Activated CD4-positive, alpha-beta T cell treated with anti-CD3 and anti-CD28 coated beads, Interleukin-2, amount 10 ng/mL, durations not matched to agents 7 days and 5 days (primary cell): ENCODE measurements at regions not wholly inside any gene's neighbourhood (a gene's known extent, or its start where the extent isn't known, plus 50 kb on each side); places are given as distances from the start of the nearest gene placed in this dataset.
"Not testable (repeated sequence)": the region's sequence is repeated elsewhere in the genome, so short reads cannot be mapped to it uniquely, and the experiment has no call there.

Experiments
- CTCF ChIA-PET: fragments of 350-600 bp; sonication (Branson Sonifier 250); formaldehyde crosslinking; loops from one replicate; lab custom pipeline; 2021; ENCODE audit warnings: antibody characterized with exemption; lab: Charles Lee
- POLR2A ChIA-PET: fragments of 350-600 bp; sonication (Branson Sonifier 250); formaldehyde crosslinking; loops from one replicate; lab custom pipeline; 2021; ENCODE audit warnings: antibody characterized with exemption; lab: Charles Lee
- DNase-seq: peaks from one replicate; pipeline ENCODE4 v3.0.0-alpha.2; 2020
- H3K27ac Mint-ChIP-seq: one replicate; pipeline ENCODE4 v1.8.0; 2021; ENCODE audit warnings: mild to moderate bottlenecking, moderate library complexity, mixed read lengths
- H3K27me3 Mint-ChIP-seq: one replicate; pipeline ENCODE4 v1.8.0; 2021; ENCODE audit warnings: mixed read lengths
- H3K36me3 Mint-ChIP-seq: one replicate; pipeline ENCODE4 v1.8.0; 2021; ENCODE audit warnings: low read depth, mixed read lengths
- H3K4me1 Mint-ChIP-seq: one replicate; pipeline ENCODE4 v1.8.0; 2021; ENCODE audit warnings: mixed read lengths
- H3K4me3 Mint-ChIP-seq: one replicate; pipeline ENCODE4 v1.8.0; 2021; ENCODE audit warnings: mild to moderate bottlenecking, moderate library complexity, mixed read lengths
- H3K9me3 Mint-ChIP-seq: one replicate; pipeline ENCODE4 v1.8.0; 2021; ENCODE audit warnings: mixed read lengths

GRCh38 chr6:142998739-142999138 is 53.8 kb upstream of the HIVEP2 start:
- CTCF ChIA-PET, H3K4me1 Mint-ChIP-seq, H3K4me3 Mint-ChIP-seq, POLR2A ChIA-PET, DNase-seq, H3K27ac Mint-ChIP-seq, H3K27me3 Mint-ChIP-seq, H3K36me3 Mint-ChIP-seq: not testable (repeated sequence)
- H3K9me3 Mint-ChIP-seq = peaks cover 12% of the 10 kb centered on the region

- no peaks in the 10 kb centered on the region for H3K4me1 Mint-ChIP-seq
- H3K27me3 Mint-ChIP-seq = no peaks in the 10 kb centered on the region
- DNase-seq = no peak
- no peaks in the 10 kb centered on the region for H3K36me3 Mint-ChIP-seq
- no peak overlapping the region for H3K27ac Mint-ChIP-seq
- peaks cover 10% of the 10 kb centered on the region for H3K9me3 Mint-ChIP-seq
- no peak overlapping the region for H3K4me3 Mint-ChIP-seq
- POLR2A ChIA-PET = no interaction called here
- CTCF ChIA-PET = interaction anchor here (1.5 kb wide), 1 partner anchor 27 kb away, joined by 4 read pairs; no protein-coding TSS in a partner anchor
Measured at GRCh38 chr6:143000811-143001210, 55.8 kb upstream of the HIVEP2 start.

- ChIA-PET CTCF (no interaction called here), POLR2A (no interaction called here)
- Mint-ChIP-seq H3K4me1 (no peaks in the 10 kb centered on the region), H3K27me3 (no peaks in the 10 kb centered on the region), H3K36me3 (no peaks in the 10 kb centered on the region), H3K27ac (no peak overlapping the region), H3K4me3 (no peak overlapping the region), H3K9me3 (peaks cover 7% of the 10 kb centered on the region)
- DNase-seq = no peak
Measured at GRCh38 chr6:143002686-143003085, 57.7 kb upstream of the HIVEP2 start.

GRCh38 chr6:143003676-143004075 is 57.0 kb upstream of the AIG1 start:
- H3K27me3 Mint-ChIP-seq = no peaks in the 10 kb centered on the region
- H3K27ac Mint-ChIP-seq = no peak overlapping the region
- H3K4me1 Mint-ChIP-seq = no peaks in the 10 kb centered on the region
- no peaks in the 10 kb centered on the region for H3K36me3 Mint-ChIP-seq
- H3K4me3 Mint-ChIP-seq = no peak overlapping the region
- H3K9me3 Mint-ChIP-seq = peaks cover 5% of the 10 kb centered on the region
- no peak for DNase-seq
- POLR2A ChIA-PET = no interaction called here
- CTCF ChIA-PET = interaction anchor here (0.7 kb wide), 1 partner anchor 36 kb away, joined by 3 read pairs; no protein-coding TSS in a partner anchor

- DNase-seq = no peak
- H3K4me1 Mint-ChIP-seq = no peaks in the 10 kb centered on the region
- H3K9me3 Mint-ChIP-seq = no peaks in the 10 kb centered on the region
- H3K36me3 Mint-ChIP-seq = no peaks in the 10 kb centered on the region
- H3K27me3 Mint-ChIP-seq = no peaks in the 10 kb centered on the region
- ChIA-PET POLR2A (interaction anchor here (0.6 kb wide), 1 partner anchor 17 kb away, joined by 3 read pairs; no protein-coding TSS in a partner anchor), CTCF (interaction anchor here (0.9 to 1.0 kb wide), 2 partner anchors 46 to 333 kb away, joined by 3 read pairs; no protein-coding TSS in a partner anchor)
- H3K27ac Mint-ChIP-seq = no peak overlapping the region
- H3K4me3 Mint-ChIP-seq = no peak overlapping the region
Measured at GRCh38 chr6:143005816-143006215, 54.9 kb upstream of the AIG1 start.

GRCh38 chr6:143006787-143007186 is 53.9 kb upstream of the AIG1 start:
- Mint-ChIP-seq H3K27me3 (no peaks in the 10 kb centered on the region), H3K27ac (no peak overlapping the region), H3K9me3 (no peaks in the 10 kb centered on the region), H3K4me1 (no peaks in the 10 kb centered on the region), H3K36me3 (no peaks in the 10 kb centered on the region), H3K4me3 (no peak overlapping the region)
- no peak for DNase-seq
- ChIA-PET CTCF (interaction anchor here (0.6 to 0.8 kb wide), 2 partner anchors 80 to 381 kb away, joined by 3 read pairs; no protein-coding TSS in a partner anchor), POLR2A (no interaction called here)

- no peaks in the 10 kb centered on the region for H3K4me1 Mint-ChIP-seq
- H3K27ac Mint-ChIP-seq = no peak overlapping the region
- CTCF ChIA-PET = interaction anchor here (0.6 kb wide), 1 partner anchor 380 kb away, joined by 3 read pairs; no protein-coding TSS in a partner anchor
Measured at GRCh38 chr6:143007646-143008045, 53.0 kb upstream of the AIG1 start.

GRCh38 chr6:143009851-143010250 is 50.8 kb upstream of the AIG1 start:
- H3K4me1 Mint-ChIP-seq = no peaks in the 10 kb centered on the region
- H3K27ac Mint-ChIP-seq = no peak overlapping the region
- no peaks in the 10 kb centered on the region for H3K9me3 Mint-ChIP-seq
- DNase-seq = no peak
- no peak overlapping the region for H3K4me3 Mint-ChIP-seq
- no peaks in the 10 kb centered on the region for H3K36me3 Mint-ChIP-seq
- POLR2A ChIA-PET = no interaction called here
- peaks cover 2% of the 10 kb centered on the region for H3K27me3 Mint-ChIP-seq
- CTCF ChIA-PET = no interaction called here

More at GRCh38 chr6:143007646-143008045, 53.0 kb upstream of the AIG1 start:
- no peak for DNase-seq
- H3K27me3 Mint-ChIP-seq = no peaks in the 10 kb centered on the region
- no peaks in the 10 kb centered on the region for H3K36me3 Mint-ChIP-seq
- POLR2A ChIA-PET = no interaction called here
- no peak overlapping the region for H3K4me3 Mint-ChIP-seq
- no peaks in the 10 kb centered on the region for H3K9me3 Mint-ChIP-seq
